ENCODE measurements at regions not wholly inside any gene's neighbourhood (a gene's known extent, or its start where the extent isn't known, plus 50 kb on each side); places are given as distances from the start of the nearest gene placed in this dataset.

- no peak for DNase-seq (ENCODE audit: low spot score)
Observed at GRCh38 chr6:165753506-165753905, 90.5 kb upstream of the PDE10A start.

- no peak for DNase-seq (ENCODE audit: low spot score)
Observed at GRCh38 chr6:165752451-165752850, 89.4 kb upstream of the PDE10A start.

GRCh38 chr6:165751486-165751885, 88.4 kb upstream of the PDE10A start:
- DNase-seq (ENCODE audit: low spot score): no peak

- DNase-seq (ENCODE audit: low spot score): no peak
Observed at GRCh38 chr6:165749163-165749562, 86.1 kb upstream of the PDE10A start.

GRCh38 chr6:165748390-165748789, 85.3 kb upstream of the PDE10A start:
- no peak for DNase-seq (ENCODE audit: low spot score)

- DNase-seq (ENCODE audit: low spot score): no peak
Observed at GRCh38 chr6:165747963-165748362, 84.9 kb upstream of the PDE10A start.

GRCh38 chr6:165746331-165746730, 83.3 kb upstream of the PDE10A start:
- DNase-seq (ENCODE audit: low spot score): no peak

GRCh38 chr6:165745492-165745891, 82.5 kb upstream of the PDE10A start:
- DNase-seq (ENCODE audit: low spot score): no peak

GRCh38 chr6:165744555-165745228, 81.7 kb upstream of the PDE10A start:
- no peak for DNase-seq (ENCODE audit: low spot score)

GRCh38 chr6:165743366-165743898, 80.4 kb upstream of the PDE10A start:
- DNase-seq (ENCODE audit: low spot score): no peak

- no peak for DNase-seq (ENCODE audit: low spot score)
Observed at GRCh38 chr6:165742047-165742446, 79.0 kb upstream of the PDE10A start.

- no peak for DNase-seq (ENCODE audit: low spot score)
Observed at GRCh38 chr6:165737396-165737795, 74.4 kb upstream of the PDE10A start.

GRCh38 chr6:165735065-165735464, 72.0 kb upstream of the PDE10A start:
- no peak for DNase-seq (ENCODE audit: low spot score)

- DNase-seq (ENCODE audit: low spot score): no peak
Observed at GRCh38 chr6:165733489-165733791, 70.4 kb upstream of the PDE10A start.

GRCh38 chr6:165732696-165733488, 69.9 kb upstream of the PDE10A start:
- no peak for DNase-seq (ENCODE audit: low spot score)

GRCh38 chr6:165729307-165729936, 66.4 kb upstream of the PDE10A start:
- DNase-seq (ENCODE audit: low spot score): no peak

GRCh38 chr6:165728216-165728615, 65.2 kb upstream of the PDE10A start:
- DNase-seq (ENCODE audit: low spot score): peak; percentile 70

GRCh38 chr6:165726965-165727381, 63.9 kb upstream of the PDE10A start:
- no peak for DNase-seq (ENCODE audit: low spot score)

GRCh38 chr6:165726290-165726875, 63.3 kb upstream of the PDE10A start:
- no peak for DNase-seq (ENCODE audit: low spot score)

GRCh38 chr6:165725201-165725600, 62.2 kb upstream of the PDE10A start:
- no peak for DNase-seq (ENCODE audit: low spot score)

- DNase-seq (ENCODE audit: low spot score): no peak
Observed at GRCh38 chr6:165723326-165723725, 60.3 kb upstream of the PDE10A start.

GRCh38 chr6:165722022-165722421, 59.0 kb upstream of the PDE10A start:
- DNase-seq (ENCODE audit: low spot score): no peak

- no peak for DNase-seq (ENCODE audit: low spot score)
Observed at GRCh38 chr6:165721356-165721755, 58.3 kb upstream of the PDE10A start.
